ENCODE measurements at regions not wholly inside any gene's neighbourhood (a gene's known extent, or its start where the extent isn't known, plus 50 kb on each side); places are given as distances from the start of the nearest gene placed in this dataset.

GRCh38 chr2:196434217-196434616 lies 205.3 kb upstream of the CCDC150 start:
- Histone ChIP-seq H3K23me2 (ENCODE audit: insufficient read length, low read depth, low read length, poor library complexity, severe bottlenecking) (no peaks in the 10 kb centered on the region), H3K9ac (ENCODE audit: extremely low read depth, insufficient read length, low read length) (no peak overlapping the region), H3K4ac (ENCODE audit: low read depth, low read length) (no peak overlapping the region), H3K27ac (ENCODE audit: insufficient read length, low read depth, low read length) (no peak overlapping the region), H3T11ph (ENCODE audit: low read length) (no peak overlapping the region), H4K8ac (replicated peaks; ENCODE audit: insufficient read length, low read depth, low read length) (no peak overlapping the region), H2BK120ac (ENCODE audit: low read depth, low read length, poor library complexity, severe bottlenecking) (no peak overlapping the region), H4K91ac (ENCODE audit: insufficient read length, low read depth, low read length) (no peak overlapping the region), H3K4me1 (ENCODE audit: insufficient read depth, low read length) (no peaks in the 10 kb centered on the region), H2AK5ac (ENCODE audit: insufficient read length, low read length) (no peak overlapping the region), H4K20me1 (ENCODE audit: control insufficient read depth, insufficient read depth, insufficient read length) (no peaks in the 10 kb centered on the region), H3K79me1 (ENCODE audit: insufficient read depth, low read depth, low read length, poor library complexity, severe bottlenecking) (no peaks in the 10 kb centered on the region), H3K27me3 (ENCODE audit: insufficient read depth, low read length) (no peaks in the 10 kb centered on the region), H3K56ac (ENCODE audit: insufficient read length, low read depth, low read length) (no peak overlapping the region), H3K9me3 (ENCODE audit: control insufficient read depth, low read depth, low read length) (no peaks in the 10 kb centered on the region), H2BK15ac (ENCODE audit: low read depth, low read length) (no peak overlapping the region), H2BK20ac (ENCODE audit: low read depth, low read length, poor library complexity, severe bottlenecking) (no peak overlapping the region), H2AFZ (ENCODE audit: low read length) (no peak overlapping the region), H3K14ac (ENCODE audit: insufficient read depth, low read length) (no peak overlapping the region), H2BK5ac (ENCODE audit: insufficient read length, low read length) (no peak overlapping the region), H4K5ac (ENCODE audit: insufficient read length, low read depth, low read length) (no peak overlapping the region), H3K4me2 (ENCODE audit: insufficient read depth, insufficient read length, low read length) (no peak overlapping the region), H3K18ac (ENCODE audit: insufficient read length, low read depth, low read length) (no peak overlapping the region), H3K23ac (ENCODE audit: insufficient read length, low read depth, low read length) (no peak overlapping the region), H3K79me2 (ENCODE audit: insufficient read depth, low read length) (no peaks in the 10 kb centered on the region), H2BK12ac (ENCODE audit: insufficient read length, low read depth, low read length) (no peak overlapping the region)
- no peak overlapping the region for H3K27ac Mint-ChIP-seq
- no peak for TF ChIP-seq CTCF (conservative IDR thresholded peaks at IDR 0.05)
- H3K4me1 Mint-ChIP-seq, result no peaks in the 10 kb centered on the region
- H3K27me3 Mint-ChIP-seq (ENCODE audit: low read depth), result no peaks in the 10 kb centered on the region
- no peak overlapping the region for H3K4me3 Mint-ChIP-seq
- H3K9me3 Mint-ChIP-seq, result no peaks in the 10 kb centered on the region; a peak in 1 of 5 replicates
- no CpG with 5 or more reads among the region's 5 CpGs for WGBS (ENCODE audit: extremely low coverage, insufficient read length, low lambda C conversion rate)
- DNase-seq, result no peak
- H3K36me3 Mint-ChIP-seq (ENCODE audit: insufficient read depth in 1 of 3, low read depth in 3 of 3), result no peaks in the 10 kb centered on the region

Data from H9 (cell line).